Fibroblast of the conjunctiva (primary cell): ENCODE measurements at regions not wholly inside any gene's neighbourhood (a gene's known extent, or its start where the extent isn't known, plus 50 kb on each side); places are given as distances from the start of the nearest gene placed in this dataset.

ENCODE experiments used
- DNase-seq: peaks from one replicate; pipeline ENCODE4 v3.0.0-alpha.2; 2010; ENCODE audit warnings: low read depth

DNA sequence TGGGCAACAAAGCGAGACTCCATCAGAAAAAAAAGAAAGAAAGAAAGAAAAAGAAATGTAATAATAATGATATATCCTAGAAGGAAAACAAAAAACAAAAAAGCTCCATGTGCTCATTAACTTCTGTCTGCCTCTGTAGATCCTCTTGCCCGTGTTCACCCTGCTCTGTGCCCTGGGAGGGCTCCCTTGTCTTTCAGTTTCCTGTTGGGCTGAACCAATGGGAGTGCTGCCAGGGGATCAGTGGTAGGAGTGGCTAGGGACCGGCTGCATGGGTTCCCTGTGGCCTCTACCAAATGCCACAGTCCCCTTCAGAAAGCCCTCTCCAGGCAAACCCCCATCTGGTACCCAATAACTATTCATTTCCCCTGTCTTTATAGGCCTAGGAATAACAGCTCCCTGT, 51.8 kb upstream of the PARD3 start:
- no peak for DNase-seq
